GM23248 (cell line): ENCODE measurements at regions not wholly inside any gene's neighbourhood (a gene's known extent, or its start where the extent isn't known, plus 50 kb on each side); places are given as distances from the start of the nearest gene placed in this dataset.

Source experiments
- EZH2 ChIP-seq: fragments of 200-600 bp; sonication (generic); IDR thresholded peaks from 2 replicates; pipeline ENCODE4 v1.6.1; 2018; ENCODE audit warnings: antibody characterized with exemption, mild to moderate bottlenecking; ENCODE audit not compliant: insufficient read depth, poor library complexity, severe bottlenecking
- EZH2phosphoT487 ChIP-seq: fragments of 200-600 bp; sonication (generic); IDR thresholded peaks from 2 replicates; pipeline ENCODE4 v1.6.1; 2018; ENCODE audit warnings: antibody characterized with exemption, moderate library complexity, mild to moderate bottlenecking, low read depth; ENCODE audit not compliant: insufficient read depth

DNA sequence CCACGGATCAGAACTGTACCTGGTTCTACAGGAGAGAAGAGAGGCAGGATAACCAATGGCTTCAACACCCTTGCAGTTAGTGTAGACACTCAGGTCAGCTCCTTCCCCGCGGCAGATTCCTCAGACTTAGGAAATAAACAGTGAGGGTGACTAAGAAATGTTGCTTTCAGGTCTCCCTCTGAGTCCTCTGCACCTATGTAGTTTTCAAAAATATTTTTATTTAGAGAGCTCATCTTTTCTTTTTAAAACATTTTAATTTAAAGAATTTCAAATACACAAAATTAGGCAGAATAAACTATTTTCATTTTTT lies 195.2 kb downstream of the KLF12 start:
- TF ChIP-seq EZH2: no peak
- TF ChIP-seq EZH2phosphoT487: no peak
